Type B pancreatic cell (in vitro differentiated cells): ENCODE measurements at regions not wholly inside any gene's neighbourhood (a gene's known extent, or its start where the extent isn't known, plus 50 kb on each side); places are given as distances from the start of the nearest gene placed in this dataset.

Experiments used
- DNase-seq: peaks from one replicate; pipeline ENCODE4 v3.0.0; 2021; ENCODE audit warnings: mixed read lengths; ENCODE audit not compliant: unreplicated experiment; ENCODE audit errors: extremely low spot score
- H3K27ac Mint-ChIP-seq: 2 replicates; pipeline ENCODE4 v1.8.0; 2021; ENCODE audit warnings: mild to moderate bottlenecking, mixed read lengths
- H3K27me3 Mint-ChIP-seq: 2 replicates; pipeline ENCODE4 v1.8.0; 2021; ENCODE audit warnings: mixed read lengths
- H3K36me3 Mint-ChIP-seq: 2 replicates; pipeline ENCODE4 v1.8.0; 2021; ENCODE audit warnings: mixed read lengths
- H3K4me1 Mint-ChIP-seq: one replicate; pipeline ENCODE4 v1.8.0; 2021; ENCODE audit warnings: mixed read lengths; ENCODE audit not compliant: unreplicated experiment
- H3K4me3 Mint-ChIP-seq: 2 replicates; pipeline ENCODE4 v1.8.0; 2021; ENCODE audit warnings: mild to moderate bottlenecking, mixed read lengths
- H3K9me3 Mint-ChIP-seq: 2 replicates; pipeline ENCODE4 v1.8.0; 2021; ENCODE audit warnings: mixed read lengths
- TF ChIP-seq, protein P1 (sequence below): fragments of 200-600 bp; sonication (generic); conservative IDR thresholded peaks from 2 replicates; pipeline ENCODE4 v1.5.0; 2021; ENCODE audit warnings: antibody characterized with exemption, mild to moderate bottlenecking

DNA sequence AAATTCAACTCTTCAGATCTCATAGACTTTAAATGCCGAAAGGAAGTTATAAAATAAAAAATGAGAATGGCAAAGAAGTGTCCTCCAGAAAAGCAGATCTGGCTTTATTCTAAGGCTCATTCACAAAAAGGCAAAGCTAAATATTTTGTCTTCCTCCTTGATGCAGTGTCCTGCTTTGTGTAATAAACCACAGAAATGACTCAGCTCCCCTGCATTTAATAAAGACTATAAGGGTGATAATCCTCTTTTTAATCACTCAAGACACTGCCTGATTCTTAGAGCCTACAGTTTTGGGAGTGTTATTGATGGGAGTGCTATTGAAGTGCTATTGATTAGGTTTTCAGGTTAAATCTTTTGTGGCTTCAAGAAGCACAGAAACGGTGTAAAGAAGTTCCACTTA is 482.0 kb downstream of the PCDH20 start:
- no peak overlapping the region for H3K27ac Mint-ChIP-seq
- no peak for DNase-seq
- no peaks in the 10 kb centered on the region for H3K36me3 Mint-ChIP-seq
- no peak overlapping the region for H3K4me3 Mint-ChIP-seq
- TF ChIP-seq, protein P1, sequence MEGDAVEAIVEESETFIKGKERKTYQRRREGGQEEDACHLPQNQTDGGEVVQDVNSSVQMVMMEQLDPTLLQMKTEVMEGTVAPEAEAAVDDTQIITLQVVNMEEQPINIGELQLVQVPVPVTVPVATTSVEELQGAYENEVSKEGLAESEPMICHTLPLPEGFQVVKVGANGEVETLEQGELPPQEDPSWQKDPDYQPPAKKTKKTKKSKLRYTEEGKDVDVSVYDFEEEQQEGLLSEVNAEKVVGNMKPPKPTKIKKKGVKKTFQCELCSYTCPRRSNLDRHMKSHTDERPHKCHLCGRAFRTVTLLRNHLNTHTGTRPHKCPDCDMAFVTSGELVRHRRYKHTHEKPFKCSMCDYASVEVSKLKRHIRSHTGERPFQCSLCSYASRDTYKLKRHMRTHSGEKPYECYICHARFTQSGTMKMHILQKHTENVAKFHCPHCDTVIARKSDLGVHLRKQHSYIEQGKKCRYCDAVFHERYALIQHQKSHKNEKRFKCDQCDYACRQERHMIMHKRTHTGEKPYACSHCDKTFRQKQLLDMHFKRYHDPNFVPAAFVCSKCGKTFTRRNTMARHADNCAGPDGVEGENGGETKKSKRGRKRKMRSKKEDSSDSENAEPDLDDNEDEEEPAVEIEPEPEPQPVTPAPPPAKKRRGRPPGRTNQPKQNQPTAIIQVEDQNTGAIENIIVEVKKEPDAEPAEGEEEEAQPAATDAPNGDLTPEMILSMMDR, result no peak
- H3K4me1 Mint-ChIP-seq, result no peaks in the 10 kb centered on the region
- H3K9me3 Mint-ChIP-seq, result no peaks in the 10 kb centered on the region
- no peaks in the 10 kb centered on the region for H3K27me3 Mint-ChIP-seq

DNA sequence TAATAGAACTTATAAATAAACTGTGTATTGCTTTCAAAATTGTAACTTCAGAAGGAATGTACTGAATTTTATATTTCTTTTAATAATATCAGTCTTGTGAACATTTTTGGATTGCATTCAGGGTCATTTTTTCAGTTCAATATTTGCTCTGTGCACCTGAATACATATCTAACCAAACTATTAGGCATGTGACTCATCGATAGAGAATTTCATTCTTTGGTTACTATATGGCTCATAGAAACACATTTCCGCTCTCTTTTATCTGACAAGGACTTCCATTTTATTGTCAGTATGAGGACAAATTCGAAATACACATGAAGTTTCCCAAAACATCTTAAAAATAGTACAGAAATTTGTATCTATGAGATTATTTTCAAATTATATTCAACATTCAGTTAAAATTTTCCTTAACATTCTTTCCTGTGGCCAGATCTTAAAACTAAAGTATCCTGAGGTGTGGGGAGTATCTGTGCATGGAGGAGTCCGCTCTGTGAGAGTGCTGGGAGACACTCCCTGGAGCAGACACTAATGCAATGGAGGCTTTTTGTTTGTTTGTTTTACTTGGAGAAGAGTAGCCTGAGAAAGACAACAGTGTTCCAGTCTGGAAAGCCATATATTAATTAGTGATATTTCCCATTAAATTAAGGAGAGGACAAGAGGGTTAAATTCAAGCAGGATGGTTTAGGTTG is 483.6 kb downstream of the PCDH20 start:
- Mint-ChIP-seq H3K36me3 (no peaks in the 10 kb centered on the region), H3K27me3 (no peaks in the 10 kb centered on the region), H3K9me3 (no peaks in the 10 kb centered on the region), H3K4me1 (no peaks in the 10 kb centered on the region), H3K4me3 (no peak overlapping the region), H3K27ac (no peak overlapping the region)
- no peak for DNase-seq
- TF ChIP-seq, protein P1, result no peak

DNA sequence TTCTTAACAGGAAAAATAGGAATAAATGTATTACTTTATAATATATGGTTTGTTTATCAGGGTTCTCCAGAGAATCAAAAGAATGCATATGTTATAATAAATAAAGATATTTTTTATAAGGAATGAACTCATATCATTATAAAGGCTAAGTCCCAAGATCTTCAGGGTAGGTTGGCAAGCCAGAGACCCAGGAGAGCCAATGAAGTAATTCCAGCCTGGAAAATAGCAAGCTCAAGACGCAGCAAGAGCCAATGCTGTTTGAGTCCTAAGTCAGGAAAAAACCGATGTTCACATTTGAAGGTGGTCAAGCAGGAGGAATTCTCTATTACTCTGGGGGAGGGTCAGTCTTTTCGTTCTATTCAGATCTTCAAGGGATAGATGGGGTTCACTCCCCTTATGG is 490.0 kb downstream of the PCDH20 start:
- H3K4me1 Mint-ChIP-seq, result no peaks in the 10 kb centered on the region
- H3K27me3 Mint-ChIP-seq, result no peaks in the 10 kb centered on the region
- TF ChIP-seq, protein P1, result no peak
- no peak for DNase-seq
- H3K27ac Mint-ChIP-seq, result no peak overlapping the region
- no peaks in the 10 kb centered on the region for H3K36me3 Mint-ChIP-seq
- H3K4me3 Mint-ChIP-seq, result no peak overlapping the region
- H3K9me3 Mint-ChIP-seq, result no peaks in the 10 kb centered on the region

- Mint-ChIP-seq H3K27ac (no peak overlapping the region), H3K9me3 (no peaks in the 10 kb centered on the region), H3K4me1 (no peaks in the 10 kb centered on the region), H3K36me3 (no peaks in the 10 kb centered on the region), H3K27me3 (no peaks in the 10 kb centered on the region), H3K4me3 (no peak overlapping the region)
- TF ChIP-seq, protein P1, result no peak
- no peak for DNase-seq
Observed at GRCh38 chr13:60924856-60925255, 490.8 kb downstream of the PCDH20 start.

DNA sequence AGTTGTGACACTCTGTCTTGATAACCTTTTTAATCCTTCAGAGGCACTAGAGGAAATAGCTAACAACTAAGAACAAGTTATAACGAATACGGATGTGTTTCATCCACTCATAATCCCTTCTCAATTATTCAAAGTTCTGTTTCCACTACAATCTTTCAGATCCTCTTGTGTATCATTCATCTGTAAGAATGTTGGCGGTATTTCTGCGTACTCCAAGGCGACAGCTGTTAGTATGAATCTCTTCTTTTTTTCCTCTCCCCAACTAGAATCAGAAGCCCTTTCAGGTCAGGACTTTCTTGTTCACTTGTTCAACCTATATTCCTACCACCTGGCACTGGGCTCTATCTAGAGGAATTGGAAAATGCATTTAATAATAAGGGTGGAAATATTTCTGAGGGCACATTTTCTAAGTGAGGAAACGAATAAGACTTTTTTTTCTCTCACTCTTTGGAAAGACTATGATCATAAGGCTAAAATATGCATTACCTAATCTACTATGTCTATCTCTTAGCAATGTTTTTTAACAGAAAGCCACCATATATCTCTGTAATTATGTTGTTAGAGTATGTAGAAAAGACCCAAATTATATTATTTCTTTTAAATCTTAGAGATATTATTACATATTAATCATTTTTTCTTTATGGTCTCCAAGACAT is 492.9 kb downstream of the PCDH20 start:
- H3K36me3 Mint-ChIP-seq, result no peaks in the 10 kb centered on the region
- no peaks in the 10 kb centered on the region for H3K4me1 Mint-ChIP-seq
- H3K27me3 Mint-ChIP-seq, result no peaks in the 10 kb centered on the region
- no peaks in the 10 kb centered on the region for H3K9me3 Mint-ChIP-seq
- no peak overlapping the region for H3K27ac Mint-ChIP-seq
- no peak overlapping the region for H3K4me3 Mint-ChIP-seq
- TF ChIP-seq, protein P1, result no peak
- DNase-seq, result no peak
